ENCODE measurements at regions not wholly inside any gene's neighbourhood (a gene's known extent, or its start where the extent isn't known, plus 50 kb on each side); places are given as distances from the start of the nearest gene placed in this dataset.
A peak's percentile ranks its signal among the peaks of the same experiment; 100 is the strongest.

DNA sequence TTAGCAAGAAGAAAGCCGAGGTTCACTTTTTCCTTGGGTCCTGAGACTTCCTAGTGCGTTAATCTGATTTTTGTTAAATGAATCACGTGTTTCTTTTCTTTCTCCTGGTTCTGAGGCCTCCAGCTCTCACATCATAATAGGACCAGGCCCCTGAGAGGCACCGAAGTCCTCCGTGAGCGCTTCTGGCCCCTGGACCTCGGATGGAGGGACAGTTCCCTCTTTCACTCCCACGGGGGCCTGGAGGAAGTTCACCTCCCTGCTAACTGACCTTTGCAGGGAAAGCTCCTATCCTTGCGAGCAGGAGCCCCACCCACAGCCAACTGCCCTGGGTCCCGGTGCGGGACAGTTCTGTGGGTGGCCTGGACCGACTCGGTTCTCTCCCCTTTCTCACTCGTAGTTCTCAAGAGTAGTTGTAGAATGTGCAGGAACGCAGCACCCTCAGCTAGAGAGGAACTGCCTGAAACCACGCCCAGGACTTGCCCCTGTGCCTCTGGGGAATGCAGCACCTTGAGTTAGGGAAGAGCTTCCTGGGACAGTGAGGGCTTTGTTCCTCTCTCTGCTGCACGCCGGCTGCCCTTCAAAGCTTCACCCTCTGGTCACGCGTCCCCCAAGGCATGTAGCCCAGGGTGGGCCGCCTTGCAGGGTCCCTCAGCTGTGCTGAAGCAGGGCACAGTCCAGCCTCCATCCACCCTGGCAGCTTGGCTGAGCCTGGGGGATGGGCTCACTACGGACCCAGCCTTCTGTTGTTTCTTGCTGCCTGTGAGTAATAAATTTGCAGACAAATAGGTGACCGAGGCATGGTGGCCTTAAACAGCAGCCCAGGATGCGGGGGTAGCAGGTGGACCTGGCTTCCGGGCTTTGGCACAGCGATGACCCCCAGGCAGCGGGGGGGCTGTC, 264.6 kb downstream of the ADGRD1 start:
- H3K4me1 ChIP-seq: peaks cover 11% of the 10 kb centered on the region
- H3K36me3 ChIP-seq (replicated peaks in 1 of 2; ENCODE audit: insufficient read depth in 1 of 2, low read depth in 2 of 2): no peaks in the 10 kb centered on the region
- TF ChIP-seq, protein P1, sequence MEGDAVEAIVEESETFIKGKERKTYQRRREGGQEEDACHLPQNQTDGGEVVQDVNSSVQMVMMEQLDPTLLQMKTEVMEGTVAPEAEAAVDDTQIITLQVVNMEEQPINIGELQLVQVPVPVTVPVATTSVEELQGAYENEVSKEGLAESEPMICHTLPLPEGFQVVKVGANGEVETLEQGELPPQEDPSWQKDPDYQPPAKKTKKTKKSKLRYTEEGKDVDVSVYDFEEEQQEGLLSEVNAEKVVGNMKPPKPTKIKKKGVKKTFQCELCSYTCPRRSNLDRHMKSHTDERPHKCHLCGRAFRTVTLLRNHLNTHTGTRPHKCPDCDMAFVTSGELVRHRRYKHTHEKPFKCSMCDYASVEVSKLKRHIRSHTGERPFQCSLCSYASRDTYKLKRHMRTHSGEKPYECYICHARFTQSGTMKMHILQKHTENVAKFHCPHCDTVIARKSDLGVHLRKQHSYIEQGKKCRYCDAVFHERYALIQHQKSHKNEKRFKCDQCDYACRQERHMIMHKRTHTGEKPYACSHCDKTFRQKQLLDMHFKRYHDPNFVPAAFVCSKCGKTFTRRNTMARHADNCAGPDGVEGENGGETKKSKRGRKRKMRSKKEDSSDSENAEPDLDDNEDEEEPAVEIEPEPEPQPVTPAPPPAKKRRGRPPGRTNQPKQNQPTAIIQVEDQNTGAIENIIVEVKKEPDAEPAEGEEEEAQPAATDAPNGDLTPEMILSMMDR (IDR thresholded peaks at IDR 0.05): no peak
- no peak for TF ChIP-seq POLR2A (IDR thresholded peaks at IDR 0.05)
- H3K27ac ChIP-seq: peak overlapping the region in 3 of 4 donors; percentile 57 to 74 (median 58)
- DNase-seq (peak in 3 of 4 donors; percentile 23 to 48 (median 39)), ATAC-seq (peak; percentile 73)
- no peaks in the 10 kb centered on the region for H3K27me3 ChIP-seq
- no peaks in the 10 kb centered on the region for H3K9me3 ChIP-seq
- intact Hi-C loops (cut with DNase I): no loop called here
- WGBS, 2 donors: 24 to 27% methylated on average over 14 to 27 of the region's 27 CpGs
- H3K4me3 ChIP-seq: no peak overlapping the region

DNA sequence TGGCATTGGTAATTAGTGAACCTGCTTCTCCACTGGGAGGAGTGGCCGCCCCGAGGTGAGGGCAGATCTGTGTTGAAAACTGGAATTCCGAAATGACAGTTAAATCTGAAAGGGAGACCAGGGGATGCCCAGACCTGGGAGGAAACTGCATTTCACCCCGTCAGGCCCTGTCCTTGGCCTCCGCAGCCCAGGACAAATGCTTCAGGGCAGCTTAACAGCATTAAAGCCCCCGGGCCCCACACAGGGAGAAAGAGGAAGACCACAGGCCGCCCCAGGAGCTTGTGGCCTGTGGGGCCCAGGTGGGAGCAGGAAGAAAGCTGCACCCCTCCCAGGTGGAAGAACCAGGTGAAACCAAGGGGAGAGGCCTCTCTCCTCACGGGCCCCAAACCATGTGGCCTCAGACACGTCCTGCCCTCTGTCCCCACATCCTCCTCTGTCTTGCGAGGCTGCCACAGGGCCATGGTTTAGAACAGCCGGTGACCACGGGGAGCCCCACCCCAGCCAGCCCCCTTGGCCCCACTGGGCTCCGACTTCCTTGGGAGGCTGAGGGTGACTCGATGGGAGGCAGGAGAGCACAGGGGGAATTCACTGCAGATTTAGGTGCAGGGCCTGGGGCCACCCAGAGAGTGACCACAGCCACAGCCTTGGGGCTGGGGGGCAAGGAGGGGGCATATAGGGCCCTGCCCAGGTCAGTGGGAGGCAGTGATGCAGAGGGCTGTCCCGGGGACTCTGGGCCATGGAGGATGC, 265.4 kb downstream of the ADGRD1 start:
- no peak for ATAC-seq
- Histone ChIP-seq H3K36me3 (replicated peaks in 1 of 2; ENCODE audit: insufficient read depth in 1 of 2, low read depth in 2 of 2) (no peaks in the 10 kb centered on the region), H3K4me1 (peaks cover 11% of the 10 kb centered on the region), H3K9me3 (no peaks in the 10 kb centered on the region), H3K27ac (peak overlapping the region in 3 of 4 donors; percentile 57 to 74 (median 58)), H3K4me3 (no peak overlapping the region), H3K27me3 (no peaks in the 10 kb centered on the region)
- 36 to 47% methylated on average over 4 to 15 of the region's 15 CpGs for WGBS, 2 donors
- no peak for TF ChIP-seq POLR2A (IDR thresholded peaks at IDR 0.05)
- TF ChIP-seq, protein P1 (IDR thresholded peaks at IDR 0.05): no peak
- DNase-seq: no peak
- intact Hi-C loops (cut with DNase I): no loop called here

DNA sequence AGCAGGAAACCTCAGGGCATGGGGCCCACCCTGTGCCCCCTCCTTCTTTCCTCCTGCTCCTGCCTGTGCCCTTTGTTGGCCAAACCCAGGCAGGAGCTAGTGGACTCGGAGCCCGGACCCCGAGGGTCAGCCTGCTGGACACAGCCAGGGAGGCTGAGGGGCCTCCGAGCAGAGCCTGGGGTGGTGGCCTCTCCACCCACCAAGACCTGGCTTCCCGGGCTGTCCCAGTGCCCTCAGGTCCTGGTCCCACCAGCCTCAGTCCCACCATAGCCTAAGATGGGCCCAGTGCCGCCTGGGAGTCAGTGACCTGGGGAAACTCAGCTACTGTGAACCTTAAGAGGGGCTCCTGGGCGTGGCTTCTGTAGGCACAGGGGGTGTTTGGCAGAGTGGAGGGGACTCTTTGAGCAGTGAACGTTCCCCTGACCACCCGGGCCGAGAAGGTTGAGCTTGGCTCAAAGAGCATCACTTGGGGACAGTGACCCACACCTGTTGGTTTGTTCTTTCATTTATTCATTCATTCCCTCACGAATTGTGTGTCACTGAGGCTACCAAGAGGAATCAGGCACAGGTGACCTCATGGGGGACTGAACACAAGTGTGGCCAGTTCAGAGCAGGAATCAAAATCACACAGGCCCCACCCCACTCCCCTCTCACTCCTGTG, 266.1 kb downstream of the ADGRD1 start:
- Histone ChIP-seq H3K27me3 (no peaks in the 10 kb centered on the region), H3K9me3 (no peaks in the 10 kb centered on the region), H3K4me1 (peaks cover 11% of the 10 kb centered on the region), H3K36me3 (replicated peaks in 1 of 2; ENCODE audit: insufficient read depth in 1 of 2, low read depth in 2 of 2) (no peaks in the 10 kb centered on the region), H3K27ac (peak overlapping the region in 1 of 4 donors; percentile 57), H3K4me3 (no peak overlapping the region)
- DNase-seq (no peak), ATAC-seq (no peak)
- intact Hi-C loops (cut with DNase I): no loop called here
- no peak for TF ChIP-seq POLR2A (IDR thresholded peaks at IDR 0.05)
- TF ChIP-seq, protein P1 (IDR thresholded peaks at IDR 0.05): no peak
- WGBS, 2 donors: 58 to 73% methylated on average over 4 to 11 of the region's 11 CpGs

DNA sequence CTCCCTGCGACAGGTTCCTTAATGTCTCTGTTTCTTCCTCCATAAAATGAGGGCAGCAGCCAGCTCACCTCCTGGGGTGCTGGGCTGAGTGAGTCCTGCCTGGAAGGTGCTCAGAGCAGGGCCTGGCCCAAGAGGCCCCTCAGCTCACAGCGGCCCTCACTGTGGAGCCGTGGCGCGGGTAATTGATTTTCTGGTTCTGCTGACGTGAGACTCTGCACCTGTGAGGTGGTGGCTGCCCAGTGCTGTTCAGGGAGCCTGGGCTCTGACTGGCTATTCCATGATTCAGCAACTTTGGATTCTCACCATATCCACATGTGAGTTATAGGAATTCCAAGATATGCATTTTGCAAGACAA, 266.6 kb downstream of the ADGRD1 start:
- intact Hi-C loops (cut with DNase I): no loop called here
- no peak for ATAC-seq
- H3K27ac ChIP-seq: no peak overlapping the region
- peaks cover 11% of the 10 kb centered on the region for H3K4me1 ChIP-seq
- 38 to 39% methylated on average over 2 to 6 of the region's 6 CpGs for WGBS, 2 donors
- H3K27me3 ChIP-seq: no peaks in the 10 kb centered on the region
- TF ChIP-seq, protein P1 (IDR thresholded peaks at IDR 0.05): no peak
- no peak for TF ChIP-seq POLR2A (IDR thresholded peaks at IDR 0.05)
- no peaks in the 10 kb centered on the region for H3K36me3 ChIP-seq (replicated peaks in 1 of 2; ENCODE audit: insufficient read depth in 1 of 2, low read depth in 2 of 2)
- H3K4me3 ChIP-seq: no peak overlapping the region
- H3K9me3 ChIP-seq: no peaks in the 10 kb centered on the region
- DNase-seq: no peak
